Fibroblast of peridontal ligament (primary cell): ENCODE measurements at regions not wholly inside any gene's neighbourhood (a gene's known extent, or its start where the extent isn't known, plus 50 kb on each side); places are given as distances from the start of the nearest gene placed in this dataset.

Source experiments
- DNase-seq: peaks from one replicate; pipeline ENCODE4 v3.0.0-alpha.2; 2010; ENCODE audit errors: extremely low read depth

GRCh38 chr14:31943861-31944255, 133.2 kb upstream of the ARHGAP5 start:
- no peak for DNase-seq

- DNase-seq: no peak
Observed at GRCh38 chr14:31944256-31945073, 132.6 kb upstream of the ARHGAP5 start.

GRCh38 chr14:31945074-31945613, 132.0 kb upstream of the ARHGAP5 start:
- DNase-seq: no peak

- no peak for DNase-seq
Observed at GRCh38 chr14:31945701-31946100, 131.4 kb upstream of the ARHGAP5 start.

- DNase-seq: no peak
Observed at GRCh38 chr14:31947076-31947475, 130.0 kb upstream of the ARHGAP5 start.

GRCh38 chr14:31947680-31948595, 129.2 kb upstream of the ARHGAP5 start:
- DNase-seq: no peak

GRCh38 chr14:31949709-31950108, 127.4 kb upstream of the ARHGAP5 start:
- no peak for DNase-seq

GRCh38 chr14:31950331-31950730, 126.8 kb upstream of the ARHGAP5 start:
- DNase-seq: no peak

- DNase-seq: no peak
Observed at GRCh38 chr14:31950764-31951637, 126.1 kb upstream of the ARHGAP5 start.

- no peak for DNase-seq
Observed at GRCh38 chr14:31951638-31951964, 125.5 kb upstream of the ARHGAP5 start.

GRCh38 chr14:31952573-31952972, 124.5 kb upstream of the ARHGAP5 start:
- no peak for DNase-seq

- DNase-seq: no peak
Observed at GRCh38 chr14:31953210-31953609, 123.9 kb upstream of the ARHGAP5 start.

- no peak for DNase-seq
Observed at GRCh38 chr14:31954991-31955390, 122.1 kb upstream of the ARHGAP5 start.

GRCh38 chr14:31955936-31956579, 121.0 kb upstream of the ARHGAP5 start:
- DNase-seq: no peak

GRCh38 chr14:31957565-31957964, 119.5 kb upstream of the ARHGAP5 start:
- no peak for DNase-seq

GRCh38 chr14:31960039-31960438, 117.1 kb upstream of the ARHGAP5 start:
- DNase-seq: no peak

- no peak for DNase-seq
Observed at GRCh38 chr14:31961896-31962295, 115.2 kb upstream of the ARHGAP5 start.

- no peak for DNase-seq
Observed at GRCh38 chr14:31962920-31963319, 114.2 kb upstream of the ARHGAP5 start.

GRCh38 chr14:31963587-31963986, 113.5 kb upstream of the ARHGAP5 start:
- DNase-seq: no peak

- no peak for DNase-seq
Observed at GRCh38 chr14:31964490-31964889, 112.6 kb upstream of the ARHGAP5 start.

- no peak for DNase-seq
Observed at GRCh38 chr14:31965071-31965734, 111.9 kb upstream of the ARHGAP5 start.
